B cell (primary cell): ENCODE measurements at regions not wholly inside any gene's neighbourhood (a gene's known extent, or its start where the extent isn't known, plus 50 kb on each side); places are given as distances from the start of the nearest gene placed in this dataset.

Source experiments
- ATAC-seq: fragments of 200-7000 bp; cut with Tn5 transposase; one replicate; pipeline ENCODE4 v1.10.0; 2021; ENCODE audit warnings: low read depth, mild to moderate bottlenecking, moderate number of reproducible peaks, moderate library complexity
- CTCF ChIA-PET: fragments of 350-600 bp; sonication (Branson Sonifier 250); formaldehyde crosslinking; loops from one replicate; lab custom pipeline; 2021; ENCODE audit warnings: antibody characterized with exemption, inconsistent platforms; lab: Charles Lee
- POLR2A ChIA-PET: fragments of 350-600 bp; sonication (Branson Sonifier 250); formaldehyde crosslinking; loops from one replicate; lab custom pipeline; 2021; ENCODE audit warnings: antibody characterized with exemption; lab: Charles Lee
- DNase-seq: peaks from one replicate; pipeline ENCODE4 v3.0.0; 2013
- H2AFZ ChIP-seq: 2 replicates; pipeline ENCODE4 v1.6.1; 2012; ENCODE audit warnings: mild to moderate bottlenecking, low read depth, low read length; ENCODE audit not compliant: insufficient read depth, poor library complexity, severe bottlenecking
- H3K27ac ChIP-seq, 2 donors: 1 replicate in 1 of 2; 2 replicates in 1 of 2; pipeline ENCODE4 v1.5.1; 2012 to 2013; ENCODE audit warnings: low read length in 2 of 2, mild to moderate bottlenecking in 2 of 2, moderate library complexity in 1 of 2
- H3K27me3 ChIP-seq, 4 experiments: fragments of 200-600 bp in 1 of 4; sonication (generic) in 1 of 4; replicated peaks in 1 of 4; 1 replicate in 2 of 4; 2 replicates in 2 of 4; pipeline versions ENCODE4 v1.6.1 to v1.7.0; 2013 to 2016; ENCODE audit warnings: low read length in 3 of 4, mild to moderate bottlenecking in 2 of 4, mixed read lengths in 1 of 4, moderate library complexity in 1 of 4; ENCODE audit not compliant: insufficient read depth in 4 of 4, control insufficient read depth in 3 of 4; ENCODE audit errors: control extremely low read depth in 1 of 4
- H3K36me3 ChIP-seq, 2 experiments: replicated peaks in 1 of 2; 1 replicate in 1 of 2; 2 replicates in 1 of 2; pipeline versions ENCODE4 v1.6.1 to v1.7.1; 2013; ENCODE audit warnings: low read length in 1 of 2; ENCODE audit not compliant: insufficient read depth in 2 of 2, control insufficient read depth in 1 of 2; ENCODE audit errors: control extremely low read depth in 1 of 2, extremely low read depth in 1 of 2
- H3K4me1 ChIP-seq, 2 donors: fragments of 200-600 bp in 1 of 2; sonication (generic) in 1 of 2; 1 replicate in 1 of 2; 2 replicates in 1 of 2; pipeline versions ENCODE4 v1.5.1 to v1.6.1; 2013 to 2017; ENCODE audit warnings: low read length in 2 of 2; ENCODE audit not compliant: control insufficient read depth in 2 of 2, insufficient read depth in 2 of 2
- H3K4me2 ChIP-seq: replicated peaks from 2 replicates; pipeline ENCODE3; 2012; ENCODE audit warnings: mild to moderate bottlenecking, low read depth, low read length; ENCODE audit not compliant: poor library complexity, severe bottlenecking
- H3K4me3 ChIP-seq, 5 experiments: fragments of 200-600 bp in 1 of 5; sonication (generic) in 1 of 5; 1 replicate in 3 of 5; 2 replicates in 2 of 5; pipeline versions ENCODE4 v1.5.1 to v1.7.0; 2011 to 2016; ENCODE audit warnings: low read length in 4 of 5, mild to moderate bottlenecking in 4 of 5, low read depth in 2 of 5, control low read depth in 1 of 5, moderate library complexity in 1 of 5; ENCODE audit not compliant: insufficient read depth in 1 of 5; ENCODE audit errors: control extremely low read depth in 1 of 5, extremely low read depth in 1 of 5
- H3K79me2 ChIP-seq: fragments of 200-600 bp; sonication (generic); one replicate; pipeline ENCODE4 v1.6.0; 2016; ENCODE audit warnings: low read length; ENCODE audit not compliant: control insufficient read depth, insufficient read depth
- H3K9ac ChIP-seq: fragments of 200-600 bp; sonication (generic); 2 replicates; pipeline ENCODE4 v1.6.1; 2017; ENCODE audit warnings: mild to moderate bottlenecking, low read length, moderate library complexity
- H3K9me3 ChIP-seq, 3 donors: one replicate each; pipeline versions ENCODE4 v1.6.1 to v1.7.1; 2013; ENCODE audit warnings: low read length in 2 of 3; ENCODE audit not compliant: control insufficient read depth in 2 of 3, insufficient read depth in 1 of 3; ENCODE audit errors: control extremely low read depth in 1 of 3
- H4K20me1 ChIP-seq: 2 replicates; pipeline ENCODE4 v1.6.0; 2012; ENCODE audit warnings: mild to moderate bottlenecking, low read length; ENCODE audit not compliant: insufficient read depth, control insufficient read depth, poor library complexity, severe bottlenecking
- H3K27ac Mint-ChIP-seq: one replicate; pipeline ENCODE4 v1.8.0; 2021; ENCODE audit warnings: mixed read lengths
- H3K27me3 Mint-ChIP-seq: one replicate; pipeline ENCODE4 v1.8.0; 2021; ENCODE audit warnings: mixed read lengths
- H3K4me1 Mint-ChIP-seq: one replicate; pipeline ENCODE4 v1.8.0; 2021; ENCODE audit warnings: mixed read lengths
- H3K4me3 Mint-ChIP-seq: one replicate; pipeline ENCODE4 v1.8.0; 2021; ENCODE audit warnings: mixed read lengths
- H3K9me3 Mint-ChIP-seq: one replicate; pipeline ENCODE4 v1.8.0; 2022; ENCODE audit warnings: mixed read lengths; ENCODE audit not compliant: insufficient read depth
- CTCF ChIP-seq: fragments of 200-600 bp; IDR thresholded peaks from one replicate; pipeline ENCODE4 v1.8.0; 2022; ENCODE audit warnings: antibody characterized with exemption, mild to moderate bottlenecking
- EZH2 ChIP-seq: IDR thresholded peaks from 2 replicates; pipeline ENCODE4 v1.6.1; 2012; ENCODE audit warnings: borderline replicate concordance, low read depth, mild to moderate bottlenecking, moderate library complexity, low read length; ENCODE audit not compliant: insufficient read depth, poor library complexity, severe bottlenecking
- WGBS: methylation state at CpG from one replicate; pipeline ENCODE4 v1.1.5; 2013; ENCODE audit warnings: missing lambda C conversion rate; ENCODE audit not compliant: insufficient coverage; 5-methylcytosine and 5-hydroxymethylcytosine counted together
- intact Hi-C: fragments of 100-400 bp; cut with micrococcal nuclease; formaldehyde crosslinking; loops from one replicate; pipeline ENCODE4 v1.10.0; 2022

GRCh38 chr22:23497016-23497885 lies 82.8 kb downstream of the IGLL1 start:
- no peak overlapping the region for H3K4me2 ChIP-seq
- ChIA-PET POLR2A (no interaction called here), CTCF (no interaction called here)
- TF ChIP-seq CTCF (no peak), EZH2 (no peak)
- no peak overlapping the region for H3K4me3 ChIP-seq
- H3K79me2 ChIP-seq: no peaks in the 10 kb centered on the region
- no peaks in the 10 kb centered on the region for H3K4me1 Mint-ChIP-seq
- H3K27me3 ChIP-seq: peaks cover 0 to 5% (median 0%) of the 10 kb centered on the region in 4 experiments
- H3K4me1 ChIP-seq: no peaks in the 10 kb centered on the region
- H3K27ac ChIP-seq: no peak overlapping the region
- intact Hi-C loops: no loop called here
- H3K9ac ChIP-seq: no peak overlapping the region
- no peak overlapping the region for H3K27ac Mint-ChIP-seq
- ATAC-seq (no peak), DNase-seq (no peak)
- H3K9me3 Mint-ChIP-seq: no peaks in the 10 kb centered on the region
- no peak overlapping the region for H2AFZ ChIP-seq
- H3K27me3 Mint-ChIP-seq: peaks cover 4% of the 10 kb centered on the region
- H4K20me1 ChIP-seq: no peaks in the 10 kb centered on the region
- H3K9me3 ChIP-seq: peaks cover 0 to 4% (median 0%) of the 10 kb centered on the region in 3 donors
- H3K4me3 Mint-ChIP-seq: no peak overlapping the region
- WGBS: 76% methylated on average over 6 of the region's 6 CpGs
- H3K36me3 ChIP-seq: no peaks in the 10 kb centered on the region

- intact Hi-C loops: no loop called here
- peaks cover 4% of the 10 kb centered on the region for H3K27me3 Mint-ChIP-seq
- peaks cover 0 to 4% (median 0%) of the 10 kb centered on the region in 3 donors for H3K9me3 ChIP-seq
- H3K4me2 ChIP-seq: no peak overlapping the region
- no peak for DNase-seq
- H3K4me3 Mint-ChIP-seq: no peak overlapping the region
- no peak overlapping the region for H3K27ac Mint-ChIP-seq
- WGBS: 100% methylated on average over 3 of the region's 3 CpGs
- peaks cover 0 to 5% (median 0%) of the 10 kb centered on the region in 4 experiments for H3K27me3 ChIP-seq
- H3K36me3 ChIP-seq: no peaks in the 10 kb centered on the region
- ChIA-PET POLR2A (no interaction called here), CTCF (no interaction called here)
- TF ChIP-seq CTCF: no peak
- TF ChIP-seq EZH2: no peak
- H3K9ac ChIP-seq: no peak overlapping the region
- no peaks in the 10 kb centered on the region for H3K4me1 Mint-ChIP-seq
- no peaks in the 10 kb centered on the region for H4K20me1 ChIP-seq
- no peak overlapping the region for H3K27ac ChIP-seq
- no peak overlapping the region for H3K4me3 ChIP-seq
- no peaks in the 10 kb centered on the region for H3K4me1 ChIP-seq
- no peak for ATAC-seq
- H3K9me3 Mint-ChIP-seq: no peaks in the 10 kb centered on the region
- H3K79me2 ChIP-seq: no peaks in the 10 kb centered on the region
- no peak overlapping the region for H2AFZ ChIP-seq
Observed at GRCh38 chr22:23496445-23496833, 83.7 kb downstream of the IGLL1 start.
